ENCODE measurements at regions not wholly inside any gene's neighbourhood (a gene's known extent, or its start where the extent isn't known, plus 50 kb on each side); places are given as distances from the start of the nearest gene placed in this dataset.

DNA sequence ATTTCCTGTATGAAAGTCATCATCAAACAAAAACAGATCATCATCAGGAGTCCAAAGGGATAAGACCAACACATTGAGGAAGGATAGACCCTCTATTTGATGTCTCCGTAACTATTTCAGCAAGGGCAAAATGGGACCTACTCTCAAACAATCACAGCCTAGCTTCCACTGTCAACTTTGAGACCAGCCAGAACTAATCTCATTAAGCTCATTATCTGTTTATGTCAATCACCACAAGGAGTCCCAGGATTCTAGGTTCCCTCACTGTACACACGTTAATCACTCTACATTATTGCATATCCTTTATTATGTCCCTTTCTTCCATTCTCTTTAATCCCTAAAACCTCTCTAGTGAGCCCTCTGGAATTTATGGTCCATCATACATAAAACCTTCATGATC is 370.3 kb upstream of the LINC00305 start:
- TF ChIP-seq, protein P1, sequence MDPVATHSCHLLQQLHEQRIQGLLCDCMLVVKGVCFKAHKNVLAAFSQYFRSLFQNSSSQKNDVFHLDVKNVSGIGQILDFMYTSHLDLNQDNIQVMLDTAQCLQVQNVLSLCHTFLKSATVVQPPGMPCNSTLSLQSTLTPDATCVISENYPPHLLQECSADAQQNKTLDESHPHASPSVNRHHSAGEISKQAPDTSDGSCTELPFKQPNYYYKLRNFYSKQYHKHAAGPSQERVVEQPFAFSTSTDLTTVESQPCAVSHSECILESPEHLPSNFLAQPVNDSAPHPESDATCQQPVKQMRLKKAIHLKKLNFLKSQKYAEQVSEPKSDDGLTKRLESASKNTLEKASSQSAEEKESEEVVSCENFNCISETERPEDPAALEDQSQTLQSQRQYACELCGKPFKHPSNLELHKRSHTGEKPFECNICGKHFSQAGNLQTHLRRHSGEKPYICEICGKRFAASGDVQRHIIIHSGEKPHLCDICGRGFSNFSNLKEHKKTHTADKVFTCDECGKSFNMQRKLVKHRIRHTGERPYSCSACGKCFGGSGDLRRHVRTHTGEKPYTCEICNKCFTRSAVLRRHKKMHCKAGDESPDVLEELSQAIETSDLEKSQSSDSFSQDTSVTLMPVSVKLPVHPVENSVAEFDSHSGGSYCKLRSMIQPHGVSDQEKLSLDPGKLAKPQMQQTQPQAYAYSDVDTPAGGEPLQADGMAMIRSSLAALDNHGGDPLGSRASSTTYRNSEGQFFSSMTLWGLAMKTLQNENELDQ (CRISPR knock-in tag; IDR thresholded peaks at IDR 0.05; ENCODE audit: borderline replicate concordance): no peak
- TF ChIP-seq, protein P2, sequence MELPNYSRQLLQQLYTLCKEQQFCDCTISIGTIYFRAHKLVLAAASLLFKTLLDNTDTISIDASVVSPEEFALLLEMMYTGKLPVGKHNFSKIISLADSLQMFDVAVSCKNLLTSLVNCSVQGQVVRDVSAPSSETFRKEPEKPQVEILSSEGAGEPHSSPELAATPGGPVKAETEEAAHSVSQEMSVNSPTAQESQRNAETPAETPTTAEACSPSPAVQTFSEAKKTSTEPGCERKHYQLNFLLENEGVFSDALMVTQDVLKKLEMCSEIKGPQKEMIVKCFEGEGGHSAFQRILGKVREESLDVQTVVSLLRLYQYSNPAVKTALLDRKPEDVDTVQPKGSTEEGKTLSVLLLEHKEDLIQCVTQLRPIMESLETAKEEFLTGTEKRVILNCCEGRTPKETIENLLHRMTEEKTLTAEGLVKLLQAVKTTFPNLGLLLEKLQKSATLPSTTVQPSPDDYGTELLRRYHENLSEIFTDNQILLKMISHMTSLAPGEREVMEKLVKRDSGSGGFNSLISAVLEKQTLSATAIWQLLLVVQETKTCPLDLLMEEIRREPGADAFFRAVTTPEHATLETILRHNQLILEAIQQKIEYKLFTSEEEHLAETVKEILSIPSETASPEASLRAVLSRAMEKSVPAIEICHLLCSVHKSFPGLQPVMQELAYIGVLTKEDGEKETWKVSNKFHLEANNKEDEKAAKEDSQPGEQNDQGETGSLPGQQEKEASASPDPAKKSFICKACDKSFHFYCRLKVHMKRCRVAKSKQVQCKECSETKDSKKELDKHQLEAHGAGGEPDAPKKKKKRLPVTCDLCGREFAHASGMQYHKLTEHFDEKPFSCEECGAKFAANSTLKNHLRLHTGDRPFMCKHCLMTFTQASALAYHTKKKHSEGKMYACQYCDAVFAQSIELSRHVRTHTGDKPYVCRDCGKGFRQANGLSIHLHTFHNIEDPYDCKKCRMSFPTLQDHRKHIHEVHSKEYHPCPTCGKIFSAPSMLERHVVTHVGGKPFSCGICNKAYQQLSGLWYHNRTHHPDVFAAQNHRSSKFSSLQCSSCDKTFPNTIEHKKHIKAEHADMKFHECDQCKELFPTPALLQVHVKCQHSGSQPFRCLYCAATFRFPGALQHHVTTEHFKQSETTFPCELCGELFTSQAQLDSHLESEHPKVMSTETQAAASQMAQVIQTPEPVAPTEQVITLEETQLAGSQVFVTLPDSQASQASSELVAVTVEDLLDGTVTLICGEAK (IDR thresholded peaks at IDR 0.05): no peak
- TF ChIP-seq, protein P2 (CRISPR knock-in tag; IDR thresholded peaks at IDR 0.05): no peak
- no peak for TF ChIP-seq SP4 (CRISPR knock-in tag; IDR thresholded peaks at IDR 0.05)
- no peak for TF ChIP-seq POLR2A (IDR thresholded peaks at IDR 0.05; ENCODE audit: insufficient read depth in 1 of 2, low read depth in 2 of 2, low read length in 2 of 2)
- TF ChIP-seq POLR2AphosphoS5 (IDR thresholded peaks at IDR 0.05; ENCODE audit: low read depth, low read length): no peak
